GF-D8 (cell line): ENCODE measurements at regions not wholly inside any gene's neighbourhood (a gene's known extent, or its start where the extent isn't known, plus 50 kb on each side); places are given as distances from the start of the nearest gene placed in this dataset.

ENCODE experiments used
- DNase-seq: peaks from one replicate; lab custom pipeline; 2025; lab: John Stamatoyannopoulos, UW

DNA sequence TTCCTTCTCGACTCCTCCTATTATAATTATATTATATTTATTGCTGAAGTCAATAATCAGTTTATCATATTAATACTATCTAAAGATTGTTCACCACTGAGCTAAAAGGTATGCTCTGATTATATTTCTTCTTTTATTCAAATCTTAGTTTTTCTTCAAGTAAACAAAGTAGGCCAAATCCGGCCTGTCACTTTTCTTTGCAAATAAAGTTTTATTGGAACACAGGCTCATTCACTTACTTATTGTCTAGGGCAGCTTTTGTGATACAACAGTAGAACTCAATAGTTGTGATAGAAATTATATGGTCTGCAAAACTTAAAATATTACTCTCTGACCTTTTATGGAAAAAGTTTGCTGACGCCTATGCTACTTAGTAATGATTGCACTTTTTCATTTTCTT lies 92.4 kb upstream of the DNAJC19 start:
- no peak for DNase-seq

DNA sequence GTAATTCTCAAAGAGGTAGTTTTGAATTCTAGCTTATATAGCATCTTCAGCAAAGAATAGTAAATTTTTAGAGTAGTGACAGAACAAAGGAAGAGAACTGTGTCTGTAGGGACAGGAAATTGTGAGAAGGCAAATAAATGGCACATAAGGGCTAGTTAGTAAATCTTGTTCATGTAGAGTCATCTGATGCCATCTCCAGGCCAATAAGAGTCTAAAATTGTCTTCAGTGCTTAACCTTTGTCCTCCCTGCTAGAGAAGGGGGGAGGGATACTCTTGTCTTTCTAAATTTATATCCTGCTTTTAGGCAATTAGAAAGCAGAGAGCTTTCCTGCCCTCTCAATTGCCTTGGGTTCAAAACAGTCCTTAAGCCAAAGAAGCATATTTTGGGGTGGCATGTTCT lies 87.0 kb upstream of the DNAJC19 start:
- no peak for DNase-seq

- DNase-seq = no peak
Observed at GRCh38 chr3:181075098-181075497, 85.6 kb upstream of the DNAJC19 start.

DNA sequence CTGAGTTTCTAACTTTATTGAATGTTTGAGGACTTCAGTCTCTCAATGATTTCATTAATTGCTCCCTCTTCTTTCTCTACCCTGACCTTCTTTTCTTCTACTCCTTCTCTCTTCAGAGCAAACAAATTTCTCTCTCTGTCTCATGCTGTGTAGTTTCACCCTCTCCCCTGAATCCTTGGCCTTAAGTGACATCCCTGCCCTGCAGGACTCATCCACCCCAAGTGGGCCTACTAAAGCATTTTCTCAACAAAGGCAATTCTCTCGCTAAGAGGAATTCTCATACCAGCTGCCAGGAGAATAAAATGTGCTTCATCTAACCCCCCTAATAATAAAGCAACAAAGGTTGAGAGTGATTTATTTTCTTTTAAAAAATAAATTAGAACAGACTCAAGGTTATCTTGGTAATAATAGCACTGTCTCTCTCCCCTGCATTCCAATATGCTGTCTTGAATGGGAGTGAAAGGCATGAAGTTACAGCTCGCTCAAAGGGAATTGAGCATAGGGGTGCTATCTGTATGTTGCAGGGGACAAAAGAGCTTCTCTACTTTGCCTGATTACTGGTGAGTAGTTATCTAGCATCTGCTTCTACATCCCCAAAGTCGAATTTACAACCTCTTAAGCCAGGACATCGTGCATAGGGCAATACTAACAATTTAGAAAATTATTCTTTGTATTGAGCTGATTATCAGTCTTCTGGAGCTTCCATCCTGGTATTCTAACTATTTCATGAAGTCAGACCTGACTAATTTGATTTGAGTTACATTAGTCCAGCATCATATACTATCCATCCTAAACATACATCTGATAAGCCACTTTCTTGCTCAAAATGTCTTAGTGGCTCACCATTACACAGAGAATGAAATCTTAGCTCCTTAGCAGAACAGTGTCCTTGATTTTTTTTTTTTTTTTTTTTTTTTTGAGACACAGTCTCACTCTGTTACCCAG lies 76.9 kb upstream of the DNAJC19 start:
- no peak for DNase-seq

DNA sequence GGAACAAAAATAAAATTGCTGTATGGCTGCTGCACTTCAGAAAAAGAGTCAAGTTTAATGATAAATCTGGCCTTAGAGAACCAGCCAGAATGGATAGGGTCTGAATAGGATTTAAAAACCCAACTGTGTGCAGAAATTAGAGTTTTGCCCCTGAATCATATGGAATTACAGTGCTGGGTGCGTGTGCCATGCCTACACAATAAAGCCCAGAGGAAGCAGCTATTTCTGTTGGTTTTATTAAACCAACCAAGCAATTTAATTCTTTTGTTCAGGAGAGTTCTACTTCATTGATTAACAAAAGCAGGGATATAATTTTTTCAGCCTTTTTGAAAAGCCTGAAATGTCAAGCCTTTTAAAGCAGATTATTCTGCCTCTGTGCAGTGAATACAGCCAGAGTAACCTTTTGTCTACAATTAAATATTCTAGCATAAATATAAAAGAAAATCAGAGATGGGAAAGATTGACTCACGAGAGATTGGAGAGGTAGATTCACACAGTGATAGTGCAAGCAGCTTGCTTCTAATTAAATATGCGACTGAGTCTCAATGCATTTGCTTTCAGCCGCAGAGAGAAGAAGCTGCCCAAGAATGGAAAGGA lies 66.7 kb upstream of the DNAJC19 start:
- no peak for DNase-seq

GRCh38 chr3:181054538-181054937 lies 65.0 kb upstream of the DNAJC19 start:
- DNase-seq = no peak

- no peak for DNase-seq
Observed at GRCh38 chr3:181052256-181052655, 62.7 kb upstream of the DNAJC19 start.

- no peak for DNase-seq
Observed at GRCh38 chr3:181050738-181051137, 61.2 kb upstream of the DNAJC19 start.

DNA sequence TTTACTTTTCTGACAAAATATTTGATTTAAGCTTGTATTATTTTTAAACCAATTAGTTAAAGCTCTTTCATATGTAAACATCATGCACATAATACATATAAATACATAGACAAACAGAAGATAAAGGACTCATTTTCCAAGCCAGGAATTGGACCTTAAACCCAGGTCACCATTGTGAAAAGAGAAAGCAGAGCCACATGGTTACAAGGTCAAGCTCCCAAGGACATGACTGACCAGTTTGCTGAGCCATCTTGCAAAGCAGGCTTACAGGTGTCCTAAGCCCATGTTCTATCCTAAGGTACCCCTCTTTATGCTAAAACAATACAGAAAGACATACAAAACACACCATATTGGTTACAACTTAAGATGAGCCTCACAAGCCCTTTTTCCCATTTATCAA lies 50.5 kb upstream of the DNAJC19 start:
- DNase-seq = no peak
